ENCODE measurements at regions not wholly inside any gene's neighbourhood (a gene's known extent, or its start where the extent isn't known, plus 50 kb on each side); places are given as distances from the start of the nearest gene placed in this dataset.
"Not testable (repeated sequence)": the region's sequence is repeated elsewhere in the genome, so short reads cannot be mapped to it uniquely, and the experiment has no call there.

DNA sequence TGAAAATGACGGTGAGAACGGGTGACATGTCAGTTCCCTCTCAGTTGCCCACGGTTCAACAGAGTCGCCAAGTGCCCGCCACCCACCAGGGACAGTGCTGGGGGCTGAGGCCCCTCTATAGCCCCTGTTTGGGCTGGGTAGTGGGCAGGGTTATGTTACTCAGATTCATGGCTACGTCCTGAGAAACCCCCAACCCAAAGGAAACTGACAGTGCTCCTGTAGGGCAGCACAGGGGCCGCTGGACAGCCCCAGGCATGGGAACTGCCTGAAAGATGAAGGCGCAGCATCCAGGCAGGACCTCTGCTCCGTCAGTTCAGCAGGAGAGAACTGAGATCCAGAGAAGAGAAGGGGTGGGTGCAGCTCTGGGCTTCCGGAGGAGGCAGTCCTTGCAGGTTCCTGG, 118.9 kb upstream of the PMEPA1 start:
- no peak for DNase-seq (ENCODE audit: low read depth)

- no peak for DNase-seq (ENCODE audit: low read depth)
Measured at GRCh38 chr20:57826666-57827287, 117.0 kb upstream of the PMEPA1 start.

DNA sequence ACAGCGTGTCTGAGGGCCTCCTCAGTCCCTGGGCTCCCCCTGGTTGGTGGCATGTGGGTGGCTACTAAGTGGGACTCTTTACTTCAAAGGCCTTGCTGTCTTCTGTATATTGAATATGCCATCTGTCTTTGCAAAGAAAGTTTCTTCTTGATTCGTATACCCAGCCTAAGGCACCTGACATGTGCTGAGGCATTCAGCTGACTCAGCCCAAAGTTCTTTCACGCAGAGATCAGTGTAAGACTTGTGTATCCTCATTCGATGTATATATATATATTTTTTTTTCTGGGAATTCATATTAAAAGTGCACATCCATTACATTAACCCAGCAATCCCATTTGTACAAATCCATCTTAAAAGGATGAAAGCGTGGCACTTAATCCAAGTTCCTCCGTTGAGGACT, 115.1 kb upstream of the PMEPA1 start:
- no peak for DNase-seq (ENCODE audit: low read depth)

- DNase-seq (ENCODE audit: low read depth) = no peak
Measured at GRCh38 chr20:57821935-57822334, 112.1 kb upstream of the PMEPA1 start.

GRCh38 chr20:57819691-57820380, 110.0 kb upstream of the PMEPA1 start:
- DNase-seq (ENCODE audit: low read depth) = no peak

GRCh38 chr20:57819291-57819690, 109.5 kb upstream of the PMEPA1 start:
- DNase-seq (ENCODE audit: low read depth) = no peak

- DNase-seq (ENCODE audit: low read depth) = no peak
Measured at GRCh38 chr20:57818418-57819181, 108.8 kb upstream of the PMEPA1 start.

- DNase-seq (ENCODE audit: low read depth) = no peak
Measured at GRCh38 chr20:57815405-57815804, 105.6 kb upstream of the PMEPA1 start.

DNA sequence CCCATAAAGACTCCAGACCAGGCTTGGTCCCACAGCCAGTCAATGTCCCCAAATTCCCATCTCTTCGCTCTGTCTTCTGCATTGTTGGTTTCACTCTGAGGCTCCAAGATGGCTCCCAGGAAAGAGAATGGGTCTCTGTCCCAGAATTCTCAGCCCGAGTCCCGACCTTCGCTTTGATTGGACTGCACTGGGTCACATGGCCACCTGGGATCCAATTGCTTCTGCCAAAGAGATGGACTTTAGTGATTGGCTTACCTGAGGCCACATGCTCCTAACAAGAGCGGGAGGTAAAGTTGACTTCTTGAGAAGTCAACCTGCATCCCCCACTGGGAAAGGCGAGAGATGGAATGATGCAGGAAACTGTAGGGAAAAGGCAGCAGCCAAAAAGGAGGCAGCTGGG, 104.7 kb upstream of the PMEPA1 start:
- no peak for DNase-seq (ENCODE audit: low read depth)

DNA sequence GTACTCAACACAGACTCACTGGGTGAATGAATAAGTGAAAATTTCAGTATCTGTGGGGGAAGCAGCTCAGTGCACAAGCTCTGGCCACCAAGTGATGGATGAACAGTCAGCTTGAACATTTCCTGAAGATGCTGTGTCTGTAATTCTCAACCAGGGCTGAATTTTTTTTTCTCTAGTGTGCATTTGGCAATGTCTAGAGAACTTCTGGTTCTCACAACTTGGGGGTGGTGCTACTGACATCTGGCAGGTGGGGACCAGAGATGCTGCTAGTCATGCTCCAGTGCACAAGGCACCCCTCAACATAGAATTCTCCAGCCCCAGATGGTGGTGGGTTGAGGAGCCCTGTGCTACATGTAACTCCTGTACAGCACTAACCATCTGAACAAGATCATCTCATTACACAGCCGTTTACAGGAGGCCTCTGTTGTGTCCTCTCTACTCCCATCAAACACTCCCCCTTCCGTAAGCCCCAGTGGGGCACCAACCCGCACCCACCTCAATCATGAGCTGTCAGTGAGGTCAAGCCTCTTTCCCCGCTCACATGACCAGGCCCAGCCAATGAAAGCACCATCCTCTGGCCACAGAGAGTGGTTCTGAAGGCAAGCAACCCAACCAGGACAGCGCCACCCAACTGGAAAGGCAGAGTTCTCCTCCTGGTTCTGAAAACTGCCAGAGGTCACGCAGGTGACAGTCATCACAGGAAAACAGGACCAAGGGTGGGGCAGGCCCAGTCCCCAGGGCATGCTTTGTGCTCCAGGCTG, 103.9 kb upstream of the PMEPA1 start:
- no peak for DNase-seq (ENCODE audit: low read depth)

DNA sequence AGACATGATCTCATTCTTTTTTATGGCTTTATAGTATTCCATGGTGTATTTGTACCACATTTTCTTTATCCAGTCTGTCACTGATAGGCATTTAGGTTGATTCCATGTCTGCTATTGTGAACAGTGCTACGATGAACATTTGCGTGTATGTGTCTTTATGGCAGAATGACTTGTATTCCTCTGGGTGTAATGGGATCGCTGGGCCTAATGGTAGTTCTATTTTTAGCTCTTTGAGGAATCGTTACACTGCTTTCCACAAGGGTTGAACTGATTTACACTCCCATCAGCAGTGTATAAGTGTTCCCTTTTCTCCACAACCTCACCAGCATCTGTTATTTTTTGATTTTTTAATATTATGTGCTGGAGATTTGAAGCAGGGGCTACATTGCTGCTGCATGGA, 102.8 kb upstream of the PMEPA1 start:
- not testable (repeated sequence) for DNase-seq (ENCODE audit: low read depth)

DNA sequence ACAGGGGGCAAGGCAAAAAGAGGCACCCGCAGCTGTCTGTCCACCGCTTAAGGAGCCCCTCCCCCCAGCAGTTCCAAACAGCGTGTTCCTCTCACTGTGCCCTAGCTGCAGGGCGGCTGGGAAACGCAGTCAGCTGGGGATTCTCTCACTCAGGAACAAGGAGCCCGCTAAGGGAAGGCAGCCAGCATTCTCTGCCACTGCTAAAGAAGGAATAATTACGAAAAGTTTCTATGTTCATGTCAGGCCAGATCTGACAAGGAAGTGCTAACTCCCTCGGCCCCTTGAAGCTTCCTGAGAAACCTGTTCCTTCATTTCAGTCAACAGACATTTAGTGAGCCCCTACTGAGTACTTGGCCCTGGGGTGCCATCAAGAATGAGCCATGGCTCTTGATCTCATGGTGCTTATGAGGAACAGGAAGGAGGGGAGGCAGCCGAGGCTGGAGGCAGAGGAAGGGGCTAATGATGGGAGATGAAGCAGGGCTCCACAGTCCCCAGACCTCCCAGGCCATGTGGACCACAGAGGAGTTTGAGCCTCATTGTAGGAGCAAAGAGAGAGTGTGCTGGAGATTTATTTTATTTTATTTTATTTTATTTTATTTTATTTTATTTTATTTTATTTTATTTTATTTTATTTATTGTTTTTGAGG, 101.7 kb upstream of the PMEPA1 start:
- DNase-seq (ENCODE audit: low read depth) = no peak

DNA sequence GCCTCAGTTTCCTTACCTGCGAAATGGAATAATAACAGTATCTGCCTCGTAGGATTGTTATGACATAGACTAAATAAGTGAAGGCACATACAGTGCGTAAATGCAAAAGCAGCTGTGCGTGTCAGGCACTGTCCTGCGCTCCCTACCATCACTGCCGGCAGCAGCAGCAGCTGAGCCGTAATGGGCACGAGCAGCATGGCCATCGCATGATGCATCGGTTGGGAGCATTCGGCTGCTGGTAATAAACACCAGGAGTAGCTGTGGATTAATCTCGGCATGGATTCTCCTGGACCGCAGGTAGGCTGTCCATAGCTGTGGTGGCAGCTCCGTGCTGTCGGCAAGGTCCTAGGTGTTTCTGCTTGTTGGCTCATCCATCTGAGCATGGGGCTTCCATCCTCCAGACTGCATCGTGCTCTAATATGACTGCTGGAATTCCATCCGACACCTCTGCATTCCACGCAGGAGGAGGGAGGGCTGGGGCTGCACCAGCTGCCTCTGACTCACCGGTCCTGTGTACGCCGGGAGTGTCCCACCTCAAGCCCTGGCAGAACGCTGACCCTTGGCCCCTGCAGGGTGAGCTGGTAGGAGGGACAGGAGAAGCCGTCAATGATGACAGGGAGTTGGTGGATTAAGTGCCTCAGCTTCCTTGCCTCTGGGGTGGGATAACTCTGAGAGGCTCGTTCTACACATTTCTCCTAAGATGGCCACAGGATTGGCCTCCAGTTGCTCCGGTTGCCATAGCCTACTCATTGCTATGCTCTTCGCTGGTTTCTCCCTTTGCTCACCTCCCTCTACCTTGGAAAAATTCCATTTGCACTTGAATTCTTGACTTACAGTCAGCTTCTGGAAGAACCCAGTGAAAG, 100.9 kb upstream of the PMEPA1 start:
- DNase-seq (ENCODE audit: low read depth) = no peak

DNA sequence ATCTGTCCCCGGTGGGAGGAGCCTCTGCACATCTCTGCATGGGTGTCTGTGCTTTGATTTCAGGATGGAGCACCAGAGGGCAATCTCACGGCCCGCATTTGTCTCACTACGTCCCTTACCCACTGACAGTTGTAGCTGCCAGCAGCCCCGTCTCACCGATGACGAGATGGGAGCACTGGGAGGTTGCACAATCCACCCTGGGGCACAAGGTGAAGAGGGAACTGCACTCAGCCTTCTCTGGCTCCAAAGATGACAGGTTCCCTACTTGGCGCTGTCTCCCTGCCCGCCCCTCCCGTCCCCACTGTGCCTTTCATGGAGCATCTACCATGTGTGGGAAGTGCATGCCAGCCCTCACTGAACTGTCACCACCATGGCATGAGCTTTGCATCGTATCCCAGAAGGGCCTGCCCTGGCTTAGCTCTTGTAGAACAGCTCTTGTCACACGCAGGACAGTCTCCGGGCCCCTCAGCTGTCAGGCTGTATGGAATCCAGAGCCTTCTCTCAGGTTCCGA, 99.9 kb upstream of the PMEPA1 start:
- no peak for DNase-seq (ENCODE audit: low read depth)

DNA sequence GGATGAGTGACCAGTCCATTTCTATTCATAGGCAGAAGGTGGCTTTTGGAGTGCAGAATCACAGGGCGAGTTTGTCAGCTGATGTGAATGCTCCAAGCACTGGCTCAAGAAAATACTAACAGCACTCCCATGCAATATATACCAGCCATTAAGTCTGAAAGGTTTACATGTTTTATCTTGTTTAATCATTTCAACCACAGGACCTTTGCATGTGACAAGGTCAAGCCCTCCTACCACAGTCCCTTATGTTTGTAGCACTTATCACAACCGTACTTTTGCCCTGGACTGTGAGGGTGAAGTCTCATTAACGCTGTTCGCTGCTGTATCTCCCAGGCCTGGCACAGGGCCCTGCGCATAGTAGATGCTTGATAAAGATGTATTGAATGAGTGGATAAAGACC, 99.3 kb upstream of the PMEPA1 start:
- no peak for DNase-seq (ENCODE audit: low read depth)

DNA sequence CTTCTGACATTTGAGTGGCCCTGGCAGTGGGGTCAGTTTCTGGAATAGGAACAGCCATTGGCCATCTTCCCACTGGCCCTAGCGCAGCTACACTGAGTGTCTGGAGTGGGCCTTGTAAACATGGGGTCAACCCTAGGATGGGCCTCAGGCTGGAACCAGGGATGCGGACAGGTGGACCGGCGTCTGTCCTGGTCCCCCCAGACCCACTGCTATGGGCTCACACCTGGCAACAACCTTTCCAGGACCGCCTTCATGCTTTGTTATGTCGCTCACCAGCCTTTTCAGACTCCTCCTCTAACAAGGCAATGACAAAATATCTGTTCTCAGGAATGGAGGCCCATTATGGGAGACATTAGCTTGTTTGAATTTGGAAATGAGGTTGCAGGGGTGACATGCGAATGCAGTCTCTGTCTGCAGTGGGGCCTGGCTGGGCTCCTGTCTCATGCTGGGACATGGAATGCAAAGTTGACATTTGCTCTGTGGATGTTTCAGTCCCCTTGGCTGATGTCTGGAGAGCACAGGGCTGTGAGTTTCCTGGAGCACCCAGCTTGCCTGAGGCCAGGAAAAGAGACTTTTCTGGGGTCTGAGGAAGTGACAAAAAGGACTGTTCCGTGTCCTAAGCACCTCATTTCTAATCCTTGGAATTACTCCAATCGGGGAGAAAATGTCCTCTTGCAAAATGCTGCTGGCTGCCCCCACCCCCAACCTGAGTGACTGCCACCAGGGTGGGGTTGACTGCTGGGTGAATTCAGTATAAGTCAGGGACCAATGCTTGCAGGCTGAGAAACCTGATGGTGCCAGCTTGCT, 98.7 kb upstream of the PMEPA1 start:
- no peak for DNase-seq (ENCODE audit: low read depth)

DNA sequence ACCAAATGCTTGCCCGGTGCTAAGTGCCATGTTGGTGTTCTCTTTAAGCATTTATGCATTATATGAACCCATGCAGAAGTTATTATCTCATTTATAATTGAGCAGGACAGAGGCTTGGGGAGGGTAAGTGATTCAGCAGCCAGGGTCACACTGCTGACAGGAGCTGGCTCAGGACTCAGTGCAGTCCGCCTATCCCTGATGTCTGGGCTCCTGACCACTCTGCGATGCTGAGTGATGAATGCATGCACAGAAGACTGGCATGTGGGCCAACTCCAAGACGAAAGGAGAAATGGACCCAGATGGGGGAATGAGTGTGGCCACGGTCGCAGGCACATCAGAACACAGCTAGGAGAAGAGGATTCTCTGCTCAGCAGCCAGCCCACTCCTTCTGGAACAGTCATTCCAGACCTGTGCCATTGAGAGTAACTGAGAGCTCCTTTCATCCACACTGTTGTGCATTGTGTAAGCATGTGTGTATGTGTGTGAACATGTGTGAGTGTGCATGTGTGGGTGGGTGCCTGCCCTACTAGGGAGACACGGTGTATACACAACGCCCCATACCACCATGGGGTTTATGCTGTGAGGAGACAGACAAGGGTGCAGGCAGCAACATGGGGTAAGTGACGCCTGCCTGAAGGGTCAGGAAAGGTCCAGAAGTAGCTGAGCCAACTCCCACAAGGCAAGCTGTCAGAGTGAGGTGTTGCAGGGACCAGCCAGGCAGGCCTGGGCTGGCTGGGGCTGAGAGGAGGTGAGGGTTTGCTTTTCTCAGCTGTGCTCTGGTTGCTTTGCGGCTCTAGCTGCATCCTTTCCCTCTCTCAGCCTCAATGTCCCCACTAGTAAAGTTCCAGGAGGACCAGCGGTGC, 97.8 kb upstream of the PMEPA1 start:
- DNase-seq (ENCODE audit: low read depth) = no peak

- DNase-seq (ENCODE audit: low read depth) = no peak
Measured at GRCh38 chr20:57806975-57807374, 97.2 kb upstream of the PMEPA1 start.

- no peak for DNase-seq (ENCODE audit: low read depth)
Measured at GRCh38 chr20:57806476-57806875, 96.7 kb upstream of the PMEPA1 start.

Measured in stimulated activated CD8-positive, alpha-beta memory T cell treated with anti-CD3 and anti-CD28 coated beads, Interleukin-4, amount 100 ng/mL, for 24 hours (primary cell).